ENCODE measurements at regions not wholly inside any gene's neighbourhood (a gene's known extent, or its start where the extent isn't known, plus 50 kb on each side); places are given as distances from the start of the nearest gene placed in this dataset.

DNA sequence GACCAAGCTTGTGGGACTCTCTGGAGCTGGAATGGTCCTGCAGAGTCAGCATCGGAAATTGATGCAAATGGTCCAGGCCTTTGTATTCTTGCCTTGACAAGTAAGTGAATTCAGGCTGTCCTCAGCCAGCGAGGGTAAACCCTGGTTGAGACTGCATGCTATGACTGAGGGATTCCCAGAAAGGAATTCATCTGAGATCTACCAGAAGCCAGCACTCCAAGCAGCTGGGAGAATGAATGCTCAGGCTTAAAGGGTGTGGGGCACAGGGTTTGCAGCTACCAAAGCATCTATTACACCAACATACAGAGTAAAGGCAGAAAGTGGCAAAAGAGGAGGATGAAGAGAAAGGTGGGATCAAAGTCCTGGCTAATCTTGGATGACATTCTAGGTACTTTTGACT is 257.0 kb upstream of the LYPLAL1 start:
- H3K27ac Mint-ChIP-seq: no peak overlapping the region

DNA sequence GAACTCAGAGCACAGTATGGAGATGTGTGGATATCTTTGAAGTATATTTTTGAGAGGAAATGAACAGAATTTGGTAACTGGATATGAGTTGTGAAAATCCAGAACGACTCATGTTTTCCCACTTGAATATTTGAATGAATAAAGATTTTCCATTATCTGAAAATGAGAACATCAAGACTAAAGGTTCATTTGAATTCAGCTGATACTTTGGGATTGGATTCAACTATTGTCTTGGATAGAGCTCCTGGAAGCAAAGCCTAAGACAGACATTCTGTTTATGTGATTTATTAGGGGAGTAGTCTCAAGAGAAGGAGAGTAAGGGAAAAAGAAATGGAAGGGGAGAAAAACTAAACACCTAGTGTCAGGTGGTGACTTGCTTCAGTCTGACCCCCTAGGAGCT is 256.0 kb upstream of the LYPLAL1 start:
- TF ChIP-seq, protein P1, sequence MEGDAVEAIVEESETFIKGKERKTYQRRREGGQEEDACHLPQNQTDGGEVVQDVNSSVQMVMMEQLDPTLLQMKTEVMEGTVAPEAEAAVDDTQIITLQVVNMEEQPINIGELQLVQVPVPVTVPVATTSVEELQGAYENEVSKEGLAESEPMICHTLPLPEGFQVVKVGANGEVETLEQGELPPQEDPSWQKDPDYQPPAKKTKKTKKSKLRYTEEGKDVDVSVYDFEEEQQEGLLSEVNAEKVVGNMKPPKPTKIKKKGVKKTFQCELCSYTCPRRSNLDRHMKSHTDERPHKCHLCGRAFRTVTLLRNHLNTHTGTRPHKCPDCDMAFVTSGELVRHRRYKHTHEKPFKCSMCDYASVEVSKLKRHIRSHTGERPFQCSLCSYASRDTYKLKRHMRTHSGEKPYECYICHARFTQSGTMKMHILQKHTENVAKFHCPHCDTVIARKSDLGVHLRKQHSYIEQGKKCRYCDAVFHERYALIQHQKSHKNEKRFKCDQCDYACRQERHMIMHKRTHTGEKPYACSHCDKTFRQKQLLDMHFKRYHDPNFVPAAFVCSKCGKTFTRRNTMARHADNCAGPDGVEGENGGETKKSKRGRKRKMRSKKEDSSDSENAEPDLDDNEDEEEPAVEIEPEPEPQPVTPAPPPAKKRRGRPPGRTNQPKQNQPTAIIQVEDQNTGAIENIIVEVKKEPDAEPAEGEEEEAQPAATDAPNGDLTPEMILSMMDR (IDR thresholded peaks at IDR 0.05): no peak
- Mint-ChIP-seq H3K4me3 (no peak overlapping the region), H3K4me1 (no peaks in the 10 kb centered on the region), H3K9me3 (peaks cover 0 to 7% (median 2%) of the 10 kb centered on the region in 7 donors), H3K27me3 (ENCODE audit: low read depth in 3 of 3) (peaks cover 0 to 2% (median 0%) of the 10 kb centered on the region in 3 donors), H3K36me3 (no peaks in the 10 kb centered on the region), H3K27ac (no peak overlapping the region)
- H4K20me1 ChIP-seq (ENCODE audit: insufficient read depth, low read length): no peaks in the 10 kb centered on the region
- WGBS (ENCODE audit: insufficient coverage): no CpG with 5 or more reads among the region's 1 CpG
- H2AFZ ChIP-seq (ENCODE audit: insufficient read depth, low read depth, low read length, poor library complexity, severe bottlenecking): no peak overlapping the region
- H3K4me2 ChIP-seq (replicated peaks; ENCODE audit: extremely low read depth, low read length, poor library complexity, severe bottlenecking): no peak overlapping the region
- no peaks in the 10 kb centered on the region for H3K27me3 ChIP-seq (ENCODE audit: control insufficient read depth in 2 of 2, insufficient read depth in 2 of 2, low read length in 2 of 2)
- no peaks in the 10 kb centered on the region for H3K36me3 ChIP-seq (replicated peaks in 1 of 2; ENCODE audit: control insufficient read depth in 1 of 2, insufficient read depth in 2 of 2, low read length in 2 of 2)
- no peak overlapping the region for H3K9ac ChIP-seq (ENCODE audit: insufficient read depth, low read length, poor library complexity, severe bottlenecking)
- no peak for DNase-seq
- no peaks in the 10 kb centered on the region for H3K9me3 ChIP-seq (replicated peaks in 1 of 2; ENCODE audit: control insufficient read depth in 1 of 2, insufficient read depth in 1 of 2, low read length in 2 of 2)
- H3K27ac ChIP-seq (ENCODE audit: low read depth in 1 of 2, low read length in 2 of 2): no peak overlapping the region
- H3K4me1 ChIP-seq (ENCODE audit: control insufficient read depth in 1 of 2, insufficient read depth in 2 of 2, low read length in 2 of 2): no peaks in the 10 kb centered on the region
- H3K4me3 ChIP-seq (replicated peaks in 1 of 3; ENCODE audit: low read depth in 2 of 3, low read length in 3 of 3): no peak overlapping the region
- no peaks in the 10 kb centered on the region for H3K79me2 ChIP-seq (ENCODE audit: insufficient read depth, low read length)
- intact Hi-C loops (cut with micrococcal nuclease): no loop called here

More for the DNA sequence above, 257.0 kb upstream of the LYPLAL1 start:
- intact Hi-C loops (cut with micrococcal nuclease): no loop called here
- Histone ChIP-seq H3K79me2 (ENCODE audit: insufficient read depth, low read length) (no peaks in the 10 kb centered on the region), H3K9me3 (replicated peaks in 1 of 2; ENCODE audit: control insufficient read depth in 1 of 2, insufficient read depth in 1 of 2, low read length in 2 of 2) (no peaks in the 10 kb centered on the region), H3K9ac (ENCODE audit: insufficient read depth, low read length, poor library complexity, severe bottlenecking) (no peak overlapping the region), H3K4me2 (replicated peaks; ENCODE audit: extremely low read depth, low read length, poor library complexity, severe bottlenecking) (no peak overlapping the region), H3K27ac (ENCODE audit: low read depth in 1 of 2, low read length in 2 of 2) (no peak overlapping the region), H3K27me3 (ENCODE audit: control insufficient read depth in 2 of 2, insufficient read depth in 2 of 2, low read length in 2 of 2) (no peaks in the 10 kb centered on the region), H2AFZ (ENCODE audit: insufficient read depth, low read depth, low read length, poor library complexity, severe bottlenecking) (no peak overlapping the region), H3K4me3 (replicated peaks in 1 of 3; ENCODE audit: low read depth in 2 of 3, low read length in 3 of 3) (no peak overlapping the region), H3K4me1 (ENCODE audit: control insufficient read depth in 1 of 2, insufficient read depth in 2 of 2, low read length in 2 of 2) (no peaks in the 10 kb centered on the region), H3K36me3 (replicated peaks in 1 of 2; ENCODE audit: control insufficient read depth in 1 of 2, insufficient read depth in 2 of 2, low read length in 2 of 2) (no peaks in the 10 kb centered on the region), H4K20me1 (ENCODE audit: insufficient read depth, low read length) (no peaks in the 10 kb centered on the region)
- H3K36me3 Mint-ChIP-seq: no peaks in the 10 kb centered on the region
- TF ChIP-seq, protein P1 (IDR thresholded peaks at IDR 0.05): no peak
- 85% methylated on average over 2 of the region's 2 CpGs for WGBS (ENCODE audit: insufficient coverage)
- peaks cover 0 to 4% (median 2%) of the 10 kb centered on the region in 7 donors for H3K9me3 Mint-ChIP-seq
- no peak for DNase-seq
- no peaks in the 10 kb centered on the region for H3K4me1 Mint-ChIP-seq
- peaks cover 0 to 2% (median 0%) of the 10 kb centered on the region in 3 donors for H3K27me3 Mint-ChIP-seq (ENCODE audit: low read depth in 3 of 3)
- H3K4me3 Mint-ChIP-seq: no peak overlapping the region
